GM23338 (cell line): ENCODE measurements at regions not wholly inside any gene's neighbourhood (a gene's known extent, or its start where the extent isn't known, plus 50 kb on each side); places are given as distances from the start of the nearest gene placed in this dataset.

Source experiments
- ATAC-seq: fragments of 200-7000 bp; cut with Tn5 transposase; 3 replicates; pipeline ENCODE4 v1.9.1; 2020
- DNase-seq: peaks from one replicate; pipeline ENCODE4 v3.0.0-alpha.2; 2015; ENCODE audit warnings: low spot score
- H2AFZ ChIP-seq: fragments of 200-600 bp; sonication (generic); 2 replicates; pipeline ENCODE4 v1.8.0; 2016; ENCODE audit warnings: antibody characterized with exemption, mild to moderate bottlenecking, moderate library complexity
- H3F3A ChIP-seq: fragments of 200-600 bp; sonication (generic); replicated peaks from 2 replicates; pipeline ENCODE4 v1.8.0; 2017; ENCODE audit warnings: antibody characterized with exemption, mixed run types, low read depth
- H3K27ac ChIP-seq: fragments of 200-600 bp; sonication (generic); 2 replicates; pipeline ENCODE4 v1.6.1; 2016; ENCODE audit warnings: low read depth
- H3K27me3 ChIP-seq: fragments of 200-600 bp; sonication (generic); 2 replicates; pipeline ENCODE4 v1.8.0; 2016; ENCODE audit warnings: mild to moderate bottlenecking, mixed run types, moderate library complexity; ENCODE audit not compliant: insufficient read depth
- H3K36me3 ChIP-seq: fragments of 200-600 bp; sonication (generic); 2 replicates; pipeline ENCODE4 v1.8.0; 2016; ENCODE audit warnings: mild to moderate bottlenecking; ENCODE audit not compliant: insufficient read depth
- H3K4me1 ChIP-seq: fragments of 200-600 bp; sonication (generic); 2 replicates; pipeline ENCODE4 v1.8.0; 2016; ENCODE audit warnings: mild to moderate bottlenecking, moderate library complexity; ENCODE audit not compliant: insufficient read depth
- H3K4me2 ChIP-seq: fragments of 200-600 bp; sonication (generic); 2 replicates; pipeline ENCODE4 v1.7.1; 2017; ENCODE audit warnings: mixed run types
- H3K4me3 ChIP-seq: fragments of 200-600 bp; sonication (generic); 2 replicates; pipeline ENCODE4 v1.6.1; 2016; ENCODE audit warnings: mixed run types
- H3K79me2 ChIP-seq: fragments of 200-600 bp; sonication (generic); replicated peaks from 2 replicates; pipeline ENCODE4 v1.8.0; 2017; ENCODE audit warnings: mild to moderate bottlenecking; ENCODE audit not compliant: insufficient read depth
- H3K9me2 ChIP-seq: fragments of 200-600 bp; sonication (generic); 2 replicates; pipeline ENCODE4 v1.8.0; 2017; ENCODE audit not compliant: insufficient read depth
- H4K20me1 ChIP-seq: fragments of 200-600 bp; sonication (generic); replicated peaks from 2 replicates; pipeline ENCODE4 v1.8.0; 2017; ENCODE audit warnings: mild to moderate bottlenecking; ENCODE audit not compliant: insufficient read depth
- H3K27ac Mint-ChIP-seq: 2 replicates; pipeline ENCODE4 v1.8.0; 2020; ENCODE audit warnings: inconsistent platforms, mild to moderate bottlenecking, moderate library complexity, mixed read lengths
- H3K27me3 Mint-ChIP-seq: 3 replicates; pipeline ENCODE4 v1.8.0; 2022; ENCODE audit warnings: low read depth, mild to moderate bottlenecking, moderate library complexity, mixed read lengths, inconsistent platforms; ENCODE audit not compliant: insufficient read depth, poor library complexity
- H3K36me3 Mint-ChIP-seq: 3 replicates; pipeline ENCODE4 v1.8.0; 2021; ENCODE audit warnings: low read depth, mild to moderate bottlenecking, inconsistent platforms, moderate library complexity, mixed read lengths
- H3K4me1 Mint-ChIP-seq: 3 replicates; pipeline ENCODE4 v1.8.0; 2020; ENCODE audit warnings: mild to moderate bottlenecking, inconsistent platforms, mixed read lengths
- H3K4me3 Mint-ChIP-seq: 3 replicates; pipeline ENCODE4 v1.8.0; 2021; ENCODE audit warnings: moderate library complexity, mild to moderate bottlenecking, inconsistent platforms, mixed read lengths
- H3K9me3 Mint-ChIP-seq: 3 replicates; pipeline ENCODE4 v1.8.0; 2020; ENCODE audit warnings: moderate library complexity, mild to moderate bottlenecking, inconsistent platforms, mixed read lengths
- CREB1 ChIP-seq: fragments of 250-450 bp; sonication (Bioruptor Pico); IDR thresholded peaks from 2 replicates; pipeline ENCODE4 v1.5.0; 2020; ENCODE audit warnings: low read depth, mild to moderate bottlenecking, moderate library complexity
- EZH2 ChIP-seq: fragments of 200-600 bp; sonication (generic); IDR thresholded peaks from one replicate; pipeline ENCODE4 v1.8.0; 2017; ENCODE audit warnings: antibody characterized with exemption, mild to moderate bottlenecking, low read depth; ENCODE audit not compliant: unreplicated experiment
- EZH2phosphoT487 ChIP-seq: fragments of 200-600 bp; sonication (generic); IDR thresholded peaks from one replicate; pipeline ENCODE4 v1.8.1; 2018; ENCODE audit warnings: antibody characterized with exemption; ENCODE audit not compliant: unreplicated experiment
- JUNB ChIP-seq: IDR thresholded peaks from one replicate; pipeline ENCODE4 v1.6.1; 2016; ENCODE audit warnings: antibody characterized with exemption; ENCODE audit not compliant: unreplicated experiment
- NANOG ChIP-seq: IDR thresholded peaks from 2 replicates; pipeline ENCODE4 v1.6.1; 2016; ENCODE audit warnings: antibody characterized with exemption, borderline replicate concordance
- POLR2AphosphoS5 ChIP-seq: IDR thresholded peaks from 2 replicates; pipeline ENCODE4 v1.6.1; 2016; ENCODE audit warnings: antibody characterized with exemption, low read depth
- ZNF331 ChIP-seq: fragments of 250-450 bp; sonication (Bioruptor Pico); IDR thresholded peaks from 2 replicates; pipeline ENCODE4 v1.5.0; 2020; ENCODE audit warnings: low read depth, mild to moderate bottlenecking, moderate library complexity
- ZNF462 ChIP-seq: fragments of 250-450 bp; sonication (Bioruptor Pico); IDR thresholded peaks from 2 replicates; pipeline ENCODE4 v1.5.0; 2020; ENCODE audit warnings: mild to moderate bottlenecking, moderate library complexity
- TF ChIP-seq, protein P1 (sequence below): IDR thresholded peaks from 2 replicates; pipeline ENCODE4 v1.6.1; 2016; ENCODE audit warnings: antibody characterized with exemption

GRCh38 chr10:33626798-33627466 is 292.5 kb upstream of the NRP1 start:
- no peaks in the 10 kb centered on the region for H3K36me3 Mint-ChIP-seq

More at GRCh38 chr10:33626798-33627466, 292.5 kb upstream of the NRP1 start:
- Histone ChIP-seq H3K27me3 (no peaks in the 10 kb centered on the region), H3K9me2 (peaks cover 25% of the 10 kb centered on the region), H3K36me3 (no peaks in the 10 kb centered on the region), H3K79me2 (no peaks in the 10 kb centered on the region), H3K4me2 (no peak overlapping the region), H3K4me1 (no peaks in the 10 kb centered on the region), H3K4me3 (no peak overlapping the region), H4K20me1 (no peaks in the 10 kb centered on the region), H3F3A (no peaks in the 10 kb centered on the region), H3K27ac (no peak overlapping the region), H2AFZ (no peak overlapping the region)
- H3K9me3 Mint-ChIP-seq: no peaks in the 10 kb centered on the region; the same call in 2 of the 3 replicates
- no peak for ATAC-seq
- peaks cover 2% of the 10 kb centered on the region for H3K27me3 Mint-ChIP-seq
- H3K4me3 Mint-ChIP-seq: no peak overlapping the region
- TF ChIP-seq CREB1 (CRISPR knock-in tag) (no peak), JUNB (no peak), ZNF462 (CRISPR knock-in tag) (no peak), EZH2phosphoT487 (no peak), NANOG (no peak), POLR2AphosphoS5 (no peak), EZH2 (no peak), ZNF331 (CRISPR knock-in tag) (no peak)
- TF ChIP-seq, protein P1, sequence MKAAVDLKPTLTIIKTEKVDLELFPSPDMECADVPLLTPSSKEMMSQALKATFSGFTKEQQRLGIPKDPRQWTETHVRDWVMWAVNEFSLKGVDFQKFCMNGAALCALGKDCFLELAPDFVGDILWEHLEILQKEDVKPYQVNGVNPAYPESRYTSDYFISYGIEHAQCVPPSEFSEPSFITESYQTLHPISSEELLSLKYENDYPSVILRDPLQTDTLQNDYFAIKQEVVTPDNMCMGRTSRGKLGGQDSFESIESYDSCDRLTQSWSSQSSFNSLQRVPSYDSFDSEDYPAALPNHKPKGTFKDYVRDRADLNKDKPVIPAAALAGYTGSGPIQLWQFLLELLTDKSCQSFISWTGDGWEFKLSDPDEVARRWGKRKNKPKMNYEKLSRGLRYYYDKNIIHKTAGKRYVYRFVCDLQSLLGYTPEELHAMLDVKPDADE: no peak
- no peaks in the 10 kb centered on the region for H3K4me1 Mint-ChIP-seq
- no peak overlapping the region for H3K27ac Mint-ChIP-seq
- no peak for DNase-seq
